ENCODE measurements at regions not wholly inside any gene's neighbourhood (a gene's known extent, or its start where the extent isn't known, plus 50 kb on each side); places are given as distances from the start of the nearest gene placed in this dataset.

GRCh38 chrX:10044021-10044420 is 76.9 kb downstream of the CLDN34 start:
- POLR2A ChIA-PET, result no interaction called here
- H3K4me3 ChIP-seq (ENCODE audit: low read depth in 2 of 2, low read length in 1 of 2), result no peak overlapping the region
- no peaks in the 10 kb centered on the region for H3K9me3 ChIP-seq
- TF ChIP-seq USF2 (IDR thresholded peaks at IDR 0.05; ENCODE audit: borderline replicate concordance, low read depth, low read length) (no peak), IRF3 (IDR thresholded peaks at IDR 0.05; ENCODE audit: low read depth, low read length) (no peak), CTCF (IDR thresholded peaks at IDR 0.05) (no peak), NRF1 (IDR thresholded peaks at IDR 0.05; ENCODE audit: low read depth, low read length) (no peak), MEF2A (IDR thresholded peaks at IDR 0.05; ENCODE audit: borderline replicate concordance, low read depth) (no peak)
- no peak overlapping the region for H3K9ac ChIP-seq
- H4K20me1 ChIP-seq (ENCODE audit: insufficient read depth), result no peaks in the 10 kb centered on the region
- H3F3A ChIP-seq (replicated peaks; ENCODE audit: insufficient read depth), result no peaks in the 10 kb centered on the region
- H3K4me2 ChIP-seq, result no peak overlapping the region
- CTCF ChIA-PET, result interaction anchor here (1.0 kb wide), 1 partner anchor 576 kb away, joined by 3 read pairs; no protein-coding TSS in a partner anchor
- no peaks in the 10 kb centered on the region for H3K36me3 ChIP-seq (replicated peaks in 1 of 2; ENCODE audit: control insufficient read depth in 1 of 2, insufficient read depth in 2 of 2, low read length in 1 of 2)
- WGBS (ENCODE audit: low lambda C conversion rate), result 30% methylated on average over 5 of the region's 5 CpGs
- no peaks in the 10 kb centered on the region for H3K27me3 ChIP-seq (ENCODE audit: insufficient read depth)
- DNase-seq, result no peak
- H3K27ac ChIP-seq (ENCODE audit: low read depth in 2 of 2, low read length in 1 of 2), result no peak overlapping the region
- H2AFZ ChIP-seq (ENCODE audit: low read depth), result no peak overlapping the region
- H3K9me2 ChIP-seq, result no peaks in the 10 kb centered on the region
- no peaks in the 10 kb centered on the region for H3K79me2 ChIP-seq (ENCODE audit: insufficient read depth)
- H3K4me1 ChIP-seq (ENCODE audit: control insufficient read depth in 1 of 2, insufficient read depth in 2 of 2, low read depth in 1 of 2, low read length in 1 of 2), result no peaks in the 10 kb centered on the region

DNA sequence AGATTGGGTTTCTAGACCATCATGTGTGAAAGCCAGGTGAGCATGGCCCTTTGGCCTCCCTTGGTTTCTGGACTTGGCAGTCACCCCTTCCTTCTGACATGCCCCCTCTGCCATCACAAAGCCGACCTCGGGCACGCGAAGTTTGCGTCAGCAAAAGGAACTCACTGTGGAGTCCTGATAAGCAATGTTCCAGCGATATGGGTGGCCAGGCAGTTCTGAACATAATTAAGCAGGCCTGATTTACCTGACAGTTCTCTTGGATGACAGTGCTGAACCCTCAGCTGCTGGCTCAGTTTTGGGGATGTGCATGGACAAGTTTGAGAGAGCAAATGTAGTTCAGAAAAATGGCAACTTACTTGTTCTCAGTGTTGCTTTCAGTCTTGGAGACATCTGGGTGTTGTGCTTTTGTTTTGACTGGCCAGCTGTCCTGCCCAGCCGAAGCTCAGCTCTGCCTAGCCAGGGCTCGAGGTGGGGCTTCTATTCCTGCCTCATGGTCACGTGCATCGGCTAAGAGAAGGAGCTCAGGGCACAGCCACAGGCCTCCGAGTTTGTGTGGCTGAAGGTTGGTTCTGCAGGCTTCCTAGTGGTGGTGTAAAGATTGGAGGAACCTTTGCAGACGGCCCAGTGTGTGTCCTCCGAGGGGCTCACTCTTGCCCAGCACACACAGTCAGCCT is 78.3 kb downstream of the CLDN34 start:
- DNase-seq, result no peak
- Histone ChIP-seq H3F3A (replicated peaks; ENCODE audit: insufficient read depth) (no peaks in the 10 kb centered on the region), H3K9me2 (no peaks in the 10 kb centered on the region), H3K4me1 (ENCODE audit: control insufficient read depth in 1 of 2, insufficient read depth in 2 of 2, low read depth in 1 of 2, low read length in 1 of 2) (no peaks in the 10 kb centered on the region), H2AFZ (ENCODE audit: low read depth) (no peak overlapping the region), H3K79me2 (ENCODE audit: insufficient read depth) (no peaks in the 10 kb centered on the region), H3K4me2 (no peak overlapping the region), H3K9ac (no peak overlapping the region), H4K20me1 (ENCODE audit: insufficient read depth) (no peaks in the 10 kb centered on the region), H3K27ac (ENCODE audit: low read depth in 2 of 2, low read length in 1 of 2) (no peak overlapping the region), H3K9me3 (no peaks in the 10 kb centered on the region), H3K27me3 (ENCODE audit: insufficient read depth) (no peaks in the 10 kb centered on the region), H3K36me3 (replicated peaks in 1 of 2; ENCODE audit: control insufficient read depth in 1 of 2, insufficient read depth in 2 of 2, low read length in 1 of 2) (no peaks in the 10 kb centered on the region), H3K4me3 (ENCODE audit: low read depth in 2 of 2, low read length in 1 of 2) (no peak overlapping the region)
- WGBS (ENCODE audit: low lambda C conversion rate), result 66% methylated on average over 10 of the region's 13 CpGs
- CTCF ChIA-PET, result interaction anchor here (1.0 kb wide), 1 partner anchor 74 kb away, joined by 3 read pairs; no protein-coding TSS in a partner anchor
- POLR2A ChIA-PET, result no interaction called here
- TF ChIP-seq TAF1 (IDR thresholded peaks at IDR 0.05; ENCODE audit: borderline replicate concordance, low read depth, low read length) (no peak), FOXM1 (IDR thresholded peaks at IDR 0.05; ENCODE audit: low read depth) (no peak), FOXJ3 (CRISPR knock-in tag; IDR thresholded peaks at IDR 0.05) (no peak), EP300 (IDR thresholded peaks at IDR 0.05; ENCODE audit: borderline replicate concordance in 1 of 2, low read depth in 1 of 2, low read length in 1 of 2) (no peak), SMC3 (IDR thresholded peaks at IDR 0.05; ENCODE audit: low read depth, low read length) (no peak), NRF1 (IDR thresholded peaks at IDR 0.05; ENCODE audit: low read depth, low read length) (no peak), CTCF (IDR thresholded peaks at IDR 0.05) (no peak), REST (IDR thresholded peaks at IDR 0.05; ENCODE audit: low read depth, low read length) (no peak), ELF1 (IDR thresholded peaks at IDR 0.05) (no peak)
- TF ChIP-seq, protein P1, sequence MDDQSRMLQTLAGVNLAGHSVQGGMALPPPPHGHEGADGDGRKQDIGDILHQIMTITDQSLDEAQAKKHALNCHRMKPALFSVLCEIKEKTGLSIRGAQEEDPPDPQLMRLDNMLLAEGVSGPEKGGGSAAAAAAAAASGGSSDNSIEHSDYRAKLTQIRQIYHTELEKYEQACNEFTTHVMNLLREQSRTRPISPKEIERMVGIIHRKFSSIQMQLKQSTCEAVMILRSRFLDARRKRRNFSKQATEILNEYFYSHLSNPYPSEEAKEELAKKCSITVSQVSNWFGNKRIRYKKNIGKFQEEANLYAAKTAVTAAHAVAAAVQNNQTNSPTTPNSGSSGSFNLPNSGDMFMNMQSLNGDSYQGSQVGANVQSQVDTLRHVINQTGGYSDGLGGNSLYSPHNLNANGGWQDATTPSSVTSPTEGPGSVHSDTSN (IDR thresholded peaks at IDR 0.05), result no peak
- TF ChIP-seq, protein P2, sequence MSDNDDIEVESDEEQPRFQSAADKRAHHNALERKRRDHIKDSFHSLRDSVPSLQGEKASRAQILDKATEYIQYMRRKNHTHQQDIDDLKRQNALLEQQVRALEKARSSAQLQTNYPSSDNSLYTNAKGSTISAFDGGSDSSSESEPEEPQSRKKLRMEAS (IDR thresholded peaks at IDR 0.05; ENCODE audit: low read depth), result no peak

Data from SK-N-SH (cell line).